C4-2B (cell line): ENCODE measurements at regions not wholly inside any gene's neighbourhood (a gene's known extent, or its start where the extent isn't known, plus 50 kb on each side); places are given as distances from the start of the nearest gene placed in this dataset.

Experiments
- H3K27ac ChIP-seq: fragments of 450-650 bp; 2 replicates; pipeline ENCODE4 v1.5.1; 2017
- CTCF ChIP-seq: fragments of 450-650 bp; conservative IDR thresholded peaks from 2 replicates; pipeline ENCODE4 v1.5.1; 2017; ENCODE audit warnings: mild to moderate bottlenecking
- ZFX ChIP-seq: fragments of 450-650 bp; IDR thresholded peaks from 2 replicates; pipeline ENCODE4 v1.6.1; 2017

DNA sequence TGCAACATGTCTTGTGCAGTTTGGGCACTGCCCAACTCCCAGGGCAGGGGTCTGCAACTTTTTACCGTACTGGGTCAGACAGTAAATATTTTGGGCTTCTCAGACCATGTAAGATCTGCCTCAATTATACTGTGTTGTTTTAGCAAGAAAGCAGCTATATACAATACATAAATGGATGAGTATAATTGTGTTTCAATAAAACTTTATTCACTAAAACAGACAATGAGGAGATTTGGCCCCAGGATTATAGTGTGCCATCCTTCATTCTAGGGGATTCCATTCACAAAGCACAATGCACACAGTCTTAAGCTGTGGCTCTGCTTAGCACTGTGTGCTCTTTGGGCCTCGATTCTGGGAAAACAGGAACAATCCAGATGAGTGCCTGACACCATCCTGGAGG is 354.4 kb upstream of the PROK2 start:
- no peak for TF ChIP-seq CTCF
- H3K27ac ChIP-seq: no peak overlapping the region

DNA sequence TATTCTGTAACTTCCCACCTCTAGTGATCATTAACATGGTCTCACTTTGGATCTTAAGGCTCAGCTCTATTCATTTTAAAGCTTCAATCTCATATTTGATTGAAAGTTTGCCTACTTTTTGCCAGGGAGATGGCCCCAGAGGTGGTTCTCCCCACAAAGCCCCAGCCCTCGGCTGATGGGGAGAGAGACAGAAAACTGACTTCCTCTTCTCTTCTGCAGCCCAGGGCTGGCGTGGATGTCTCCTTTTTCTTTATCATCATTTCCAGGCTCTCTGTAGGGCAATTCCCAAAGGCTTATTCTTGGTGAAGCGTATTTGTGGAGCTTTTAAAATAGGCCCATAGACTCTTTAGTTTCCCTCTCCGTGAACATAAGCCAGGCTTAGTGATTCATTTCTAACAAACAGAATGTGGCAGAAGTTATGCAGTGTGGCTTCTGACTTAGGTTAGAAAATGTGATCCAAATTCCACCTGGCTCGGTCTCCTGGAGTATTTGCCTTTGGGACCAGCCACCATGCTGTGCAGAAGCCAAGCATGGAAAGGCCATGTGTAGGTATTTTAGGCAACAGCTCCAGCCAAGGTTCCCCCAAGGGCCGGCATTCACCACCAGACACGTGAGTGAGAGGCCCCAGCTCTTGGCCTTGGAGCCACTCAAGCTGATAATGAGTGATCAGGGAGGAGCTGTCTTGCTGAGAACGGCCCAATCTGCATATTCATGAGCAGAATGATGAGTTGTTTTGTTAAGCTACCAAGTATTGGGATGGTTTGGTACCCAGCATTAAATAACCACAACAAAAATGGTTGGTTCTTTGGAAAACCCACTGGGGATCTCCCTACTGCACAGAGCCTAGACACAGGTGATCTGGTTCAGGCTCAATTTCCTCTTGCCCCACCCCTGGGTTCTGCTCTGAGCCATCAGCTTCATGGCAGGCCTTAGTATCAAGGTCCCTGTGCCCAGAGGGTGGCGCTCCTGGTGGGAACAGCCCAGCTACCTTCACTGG is 353.2 kb upstream of the PROK2 start:
- H3K27ac ChIP-seq: no peak overlapping the region
- TF ChIP-seq CTCF (no peak), ZFX (no peak)

DNA sequence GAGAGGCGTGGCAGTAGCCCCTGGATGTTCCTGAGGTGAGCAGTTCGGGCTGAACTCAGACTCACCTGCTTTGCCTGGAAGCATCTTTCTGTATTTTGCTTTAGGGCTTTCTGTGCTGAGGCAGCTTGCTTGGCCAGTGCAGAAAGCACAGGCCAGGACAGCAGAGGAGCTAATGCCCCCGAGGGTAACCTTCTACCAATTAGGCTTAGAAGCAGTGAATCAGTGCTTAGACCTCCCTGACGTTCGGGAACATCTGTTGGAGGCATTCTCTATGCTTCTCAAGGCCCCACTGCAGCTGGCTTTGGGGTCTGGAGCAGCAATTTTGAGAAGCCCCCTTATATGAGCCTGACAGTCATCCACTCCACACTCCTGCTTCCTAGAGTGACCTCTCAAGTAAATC is 350.7 kb upstream of the PROK2 start:
- no peak for TF ChIP-seq CTCF
- TF ChIP-seq ZFX: no peak
- H3K27ac ChIP-seq: no peak overlapping the region

DNA sequence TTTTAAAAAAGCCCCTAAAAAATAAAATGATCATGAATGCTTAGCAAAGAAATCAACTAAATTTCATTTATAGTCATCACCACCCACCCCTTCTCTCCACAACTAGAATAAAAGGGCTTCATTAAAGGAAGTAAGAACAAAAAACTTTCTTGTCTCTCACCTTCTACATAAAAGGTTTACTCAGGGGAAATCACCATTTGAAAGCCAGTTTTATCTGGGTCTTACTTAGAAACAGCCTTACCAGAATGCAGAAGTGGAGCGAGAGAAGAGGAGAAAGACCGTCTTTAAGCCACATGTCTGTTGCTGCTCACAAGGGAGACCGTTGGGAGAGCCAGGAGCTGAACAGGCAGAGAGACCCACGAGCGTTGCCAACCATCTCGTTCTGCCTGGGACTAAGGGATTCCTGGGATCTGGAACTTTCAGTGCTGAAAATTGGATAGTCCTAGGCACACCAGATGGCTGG is 350.1 kb upstream of the PROK2 start:
- TF ChIP-seq ZFX (no peak), CTCF (no peak)
- no peak overlapping the region for H3K27ac ChIP-seq

GRCh38 chr3:72133329-72134011 is 348.5 kb upstream of the PROK2 start:
- H3K27ac ChIP-seq: no peak overlapping the region; the same call in 1 of the 2 replicates
- TF ChIP-seq CTCF (no peak), ZFX (no peak)

GRCh38 chr3:72131899-72132298 is 347.0 kb upstream of the PROK2 start:
- TF ChIP-seq CTCF (no peak), ZFX (no peak)
- no peak overlapping the region for H3K27ac ChIP-seq

DNA sequence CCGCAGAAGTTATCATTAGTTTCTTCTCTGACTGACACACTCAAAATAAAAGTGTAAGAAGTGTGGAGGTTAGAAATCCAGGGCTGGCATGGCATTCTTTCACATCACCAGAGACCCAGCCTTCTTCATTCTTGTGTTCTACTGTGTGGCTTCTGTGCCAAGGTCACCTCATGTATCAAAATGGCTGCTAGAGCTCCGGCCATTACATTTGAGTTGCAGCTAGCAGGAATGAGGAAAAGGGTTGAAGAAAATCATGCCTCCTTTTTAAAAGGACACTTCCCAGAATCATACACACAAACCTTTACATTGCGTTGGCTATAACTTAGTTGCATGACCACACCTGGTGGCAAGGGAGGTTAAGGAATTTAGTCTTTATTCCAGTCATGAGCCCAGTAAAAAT is 345.6 kb upstream of the PROK2 start:
- H3K27ac ChIP-seq: peak overlapping the region; percentile 56; the same call in 1 of the 2 replicates
- TF ChIP-seq CTCF (no peak), ZFX (no peak)
